Hematopoietic multipotent progenitor cell (in vitro differentiated cells): ENCODE measurements at regions not wholly inside any gene's neighbourhood (a gene's known extent, or its start where the extent isn't known, plus 50 kb on each side); places are given as distances from the start of the nearest gene placed in this dataset.
"Not testable (repeated sequence)": the region's sequence is repeated elsewhere in the genome, so short reads cannot be mapped to it uniquely, and the experiment has no call there.

Source experiments
- DNase-seq, 3 donors: peaks; one replicate each; pipeline ENCODE4 v3.0.0-alpha.2; 2011 to 2015; ENCODE audit warnings: low read depth in 2 of 3, low spot score in 2 of 3

DNA sequence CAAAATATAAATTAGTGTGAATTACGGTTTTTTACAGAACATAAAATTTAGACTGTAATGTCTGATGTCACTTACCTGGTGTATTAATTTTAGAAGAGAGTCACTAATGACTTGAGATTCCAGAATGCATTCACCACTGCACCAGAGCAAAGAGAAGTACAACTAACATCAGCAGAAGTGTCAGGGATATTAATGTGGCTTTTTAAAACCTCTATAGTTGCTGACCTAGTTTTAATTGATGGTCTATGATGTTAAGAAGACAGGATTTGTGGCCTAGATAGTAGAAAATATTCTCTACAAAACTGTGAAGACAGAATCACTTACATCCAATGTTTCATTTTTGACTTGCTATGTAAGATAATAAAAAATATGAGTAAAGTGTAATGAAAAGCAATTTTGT lies 1181.6 kb downstream of the RAPGEF2 start:
- no peak for DNase-seq

DNA sequence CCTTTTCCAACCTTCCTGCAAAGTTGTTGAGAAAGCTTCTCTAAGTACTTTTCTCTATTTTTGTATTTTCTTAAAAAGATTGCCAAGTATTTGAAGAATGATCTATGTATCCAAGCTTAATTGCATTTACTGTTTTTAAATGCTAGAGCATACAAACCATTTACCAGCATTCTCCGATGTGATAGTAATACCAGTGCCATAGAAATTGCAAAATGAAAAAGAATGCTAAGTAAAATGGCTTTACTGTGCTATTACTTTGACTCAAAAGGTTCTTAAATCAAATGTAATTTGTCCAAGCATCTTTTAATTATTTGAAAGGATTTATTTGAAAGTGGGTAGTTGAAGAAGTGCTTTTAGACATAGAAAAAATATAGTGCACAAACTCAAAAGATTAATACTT lies 1183.2 kb downstream of the RAPGEF2 start:
- no peak for DNase-seq

DNA sequence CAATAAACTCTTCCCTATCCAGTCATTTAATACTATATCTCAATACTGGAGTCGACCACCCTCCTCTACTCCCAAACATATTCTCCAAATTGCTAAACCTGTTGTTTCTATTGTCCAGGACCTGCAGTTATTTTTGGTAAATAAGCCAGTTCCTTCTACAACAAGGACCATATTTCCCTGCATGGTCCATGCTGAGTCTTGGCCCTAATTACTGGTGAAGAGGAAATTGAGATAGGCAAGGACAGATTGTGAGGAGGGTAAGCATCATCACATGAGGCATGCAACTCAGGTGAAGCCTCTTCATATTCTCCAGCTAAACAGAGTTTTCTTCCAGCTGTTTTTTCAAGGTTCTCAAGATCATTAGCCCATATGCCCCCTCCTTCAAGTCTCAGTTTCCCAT lies 1193.6 kb downstream of the RAPGEF2 start:
- DNase-seq, result no peak

DNA sequence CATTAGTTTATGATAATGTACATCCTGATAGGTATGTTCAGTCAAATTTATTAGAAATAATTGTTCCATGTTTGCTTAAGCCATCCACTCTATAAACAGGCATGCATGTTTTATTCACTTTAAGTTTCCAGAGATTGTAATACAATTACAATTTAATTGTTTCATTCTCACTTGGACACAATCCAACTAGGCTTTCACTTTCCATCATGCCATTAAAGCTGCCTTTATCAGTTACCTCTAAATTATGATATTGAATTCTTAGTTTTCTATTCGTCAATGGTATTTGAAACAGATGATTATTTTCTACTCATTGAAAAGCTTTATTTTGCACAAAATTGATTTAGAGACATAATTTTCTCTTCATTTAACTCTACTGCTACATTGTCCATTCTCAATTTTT lies 1196.3 kb downstream of the RAPGEF2 start:
- DNase-seq, result no peak

DNA sequence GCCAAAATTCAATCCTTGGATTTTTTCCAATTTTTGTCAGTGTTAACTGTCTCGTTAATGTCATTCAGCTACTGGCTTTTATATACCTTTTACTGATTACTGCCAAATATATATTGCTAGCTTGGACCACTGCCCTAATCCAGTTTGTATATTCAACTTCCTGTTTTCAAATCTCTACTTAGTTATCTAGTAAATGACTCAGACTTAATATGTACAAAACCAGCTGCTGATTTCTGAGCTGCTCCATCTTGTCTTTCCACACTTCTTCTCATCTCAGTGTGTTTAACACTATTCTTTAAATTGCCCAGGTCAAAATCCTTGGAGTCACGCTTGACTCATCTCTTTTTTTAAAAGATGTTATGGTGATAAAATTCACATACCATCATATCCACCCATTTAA lies 1196.7 kb downstream of the RAPGEF2 start:
- no peak for DNase-seq

DNA sequence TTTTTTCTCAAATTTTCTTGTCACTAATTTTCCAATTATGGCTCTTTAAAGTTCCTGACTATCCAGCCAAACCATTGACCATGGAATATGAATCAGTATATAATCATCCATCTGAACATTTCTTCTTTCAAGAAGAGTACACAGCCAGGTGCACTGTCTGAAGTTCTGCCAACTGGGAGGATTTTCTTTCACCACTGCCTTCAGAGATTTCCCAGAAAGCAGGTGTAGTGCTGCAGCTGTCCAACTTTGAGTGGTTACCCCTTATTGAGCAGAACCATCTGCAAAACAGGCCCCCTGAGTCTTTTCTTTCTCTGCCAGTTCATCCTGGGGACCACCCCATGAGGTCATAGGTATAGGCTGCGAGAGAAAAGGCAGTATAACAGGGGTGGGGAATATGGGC lies 1213.2 kb downstream of the RAPGEF2 start:
- DNase-seq, result no peak

DNA sequence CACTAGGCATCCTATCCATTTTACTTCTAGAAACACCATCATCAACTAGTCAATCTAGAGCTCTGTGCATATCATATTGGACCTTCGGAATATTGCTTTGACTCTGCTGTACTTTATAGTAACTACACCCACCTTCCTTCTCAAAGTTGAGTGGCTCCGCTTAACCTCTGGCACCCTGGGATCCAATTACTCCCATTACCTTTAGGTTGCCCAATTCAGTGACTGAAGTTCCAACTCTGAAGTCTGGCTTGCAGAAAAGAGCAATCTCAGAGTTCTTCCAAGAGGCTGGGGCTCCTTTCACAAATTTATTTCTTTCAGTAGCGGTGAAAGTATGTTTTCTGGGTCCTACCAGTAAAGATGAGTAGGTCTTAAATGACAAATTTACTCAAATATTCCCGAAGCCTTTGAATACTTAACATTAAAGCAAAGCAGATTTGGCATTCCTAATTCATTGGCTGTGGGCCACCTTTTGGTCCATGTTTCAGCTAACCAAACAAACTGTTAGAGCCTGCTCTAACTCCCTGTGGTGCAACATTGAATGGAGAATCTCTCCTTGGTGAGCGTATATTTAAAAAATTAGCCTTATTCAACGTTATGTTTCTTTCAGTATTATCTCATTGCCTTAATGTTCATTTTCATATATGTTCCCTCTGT lies 1215.8 kb downstream of the RAPGEF2 start:
- no peak for DNase-seq

DNA sequence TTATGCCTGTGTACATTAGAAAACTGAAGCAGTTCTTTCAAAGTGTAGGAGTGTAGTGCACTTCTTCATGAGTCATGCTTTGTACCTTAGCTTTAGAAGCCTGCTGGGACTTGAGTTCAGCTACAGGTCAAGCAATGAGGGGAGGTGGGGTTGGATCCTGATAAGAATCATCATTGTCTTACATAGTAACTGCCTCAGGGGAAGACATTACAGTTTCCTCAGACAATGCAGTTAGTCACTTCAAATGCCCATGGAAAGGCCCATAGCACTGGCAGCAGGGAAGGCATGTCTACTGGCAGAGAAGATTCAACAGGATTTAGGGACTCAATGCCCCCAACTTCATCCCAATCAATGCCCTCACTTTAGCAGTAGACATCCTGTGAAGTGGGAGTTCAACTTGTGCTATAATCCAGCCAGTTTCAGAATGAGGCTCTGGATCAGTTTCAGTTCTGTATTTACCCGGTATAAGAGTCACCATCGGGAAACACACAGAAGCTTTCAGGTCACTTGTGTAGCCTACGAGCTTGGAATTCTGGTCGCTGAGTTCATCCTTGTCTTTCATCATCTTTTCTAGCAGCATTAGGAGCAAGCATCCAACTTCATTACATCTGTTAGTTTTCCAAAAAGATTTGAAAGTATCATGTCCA lies 1216.5 kb downstream of the RAPGEF2 start:
- no peak for DNase-seq

DNA sequence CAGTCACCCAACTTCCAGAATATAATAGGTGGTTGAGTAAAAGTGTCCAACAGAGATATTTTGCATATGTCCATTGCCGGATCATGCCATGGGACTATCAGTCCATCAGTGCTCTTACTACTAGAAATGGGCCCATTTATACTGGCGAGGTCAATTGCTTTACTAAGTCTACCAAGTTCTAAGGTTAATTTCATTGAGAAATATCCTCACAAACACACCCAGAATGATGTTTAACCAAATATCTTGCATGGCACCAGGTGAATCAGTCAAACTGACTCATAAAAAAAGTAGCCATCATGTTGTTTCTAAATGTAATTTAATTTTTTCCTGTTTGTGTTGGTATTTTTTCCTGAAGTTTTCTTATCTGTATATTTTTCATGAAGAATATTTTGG lies 1217.0 kb downstream of the RAPGEF2 start:
- DNase-seq, result no peak

DNA sequence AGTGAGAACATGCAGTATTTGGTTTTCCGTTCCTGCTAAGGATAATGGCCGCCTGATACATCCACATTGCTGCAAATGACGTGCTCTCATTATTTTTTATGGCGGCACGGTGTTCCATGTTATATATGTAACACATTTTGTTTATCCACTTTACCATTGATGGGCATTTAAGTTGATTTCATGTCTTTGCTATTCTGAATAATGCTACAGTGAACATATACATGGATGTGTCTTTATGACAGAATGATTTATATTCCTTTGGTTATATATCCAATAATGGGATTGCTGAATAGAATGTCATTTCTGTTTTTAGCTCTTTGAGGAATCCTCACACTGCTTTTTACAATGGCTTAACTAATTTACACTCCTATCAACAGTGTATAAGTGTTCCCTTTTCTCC lies 1223.2 kb downstream of the RAPGEF2 start:
- DNase-seq, result no peak

DNA sequence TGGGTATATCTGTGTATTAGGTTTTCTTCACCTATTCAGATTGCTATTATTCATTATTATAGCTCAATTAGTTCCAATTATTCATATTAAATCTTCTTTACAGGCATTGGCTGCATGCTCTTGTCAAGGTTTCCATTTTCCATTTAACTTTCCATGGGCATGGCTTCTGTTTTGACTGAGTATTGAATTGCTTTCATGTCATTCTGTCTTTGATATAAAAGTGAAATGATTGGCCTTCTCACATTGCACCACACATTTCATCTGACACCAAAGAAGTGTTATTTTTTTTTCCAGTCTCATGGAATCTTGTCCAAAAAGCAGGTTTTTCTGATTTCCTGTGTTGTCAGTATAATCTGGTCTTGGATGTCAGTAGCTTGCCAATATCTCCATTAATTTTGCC lies 1244.3 kb downstream of the RAPGEF2 start:
- DNase-seq, result no peak

DNA sequence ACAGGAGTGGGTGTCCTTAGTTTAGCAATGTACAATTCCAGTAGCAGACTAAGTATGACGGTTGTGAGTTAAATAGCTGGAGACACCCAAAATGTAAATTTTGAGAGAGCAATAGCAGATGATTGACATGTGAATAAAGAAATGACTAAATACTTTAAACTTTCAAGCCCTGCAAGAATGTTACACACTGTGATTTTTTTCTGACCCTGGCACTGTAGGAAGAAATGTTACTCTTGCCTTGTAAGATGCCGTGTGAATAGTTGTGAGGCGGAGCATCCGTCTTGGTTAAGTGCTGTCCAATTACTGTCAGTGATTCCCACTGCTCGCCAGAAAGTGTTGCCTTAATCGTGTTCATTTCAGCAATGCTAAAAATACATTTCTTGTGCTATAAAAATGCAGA lies 1248.1 kb downstream of the RAPGEF2 start:
- no peak for DNase-seq

DNA sequence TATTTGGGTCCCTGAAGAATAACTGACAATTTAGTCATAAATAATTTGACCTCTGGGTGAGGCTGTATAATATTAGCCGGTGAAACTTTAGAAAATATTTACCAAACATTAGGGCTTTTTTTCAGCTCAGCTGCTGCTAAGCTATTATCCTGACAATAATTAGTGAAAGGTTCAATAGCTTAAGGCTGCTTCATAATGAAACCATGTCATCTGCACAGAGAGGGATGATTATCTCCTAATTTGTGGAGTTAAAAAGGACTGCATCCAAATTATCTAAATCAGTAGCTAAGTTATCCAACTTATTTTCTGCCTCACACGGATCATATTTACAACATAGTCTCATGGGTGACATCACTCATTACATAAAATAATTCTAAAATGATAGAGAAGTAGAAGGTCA lies 1249.8 kb downstream of the RAPGEF2 start:
- DNase-seq, result no peak

DNA sequence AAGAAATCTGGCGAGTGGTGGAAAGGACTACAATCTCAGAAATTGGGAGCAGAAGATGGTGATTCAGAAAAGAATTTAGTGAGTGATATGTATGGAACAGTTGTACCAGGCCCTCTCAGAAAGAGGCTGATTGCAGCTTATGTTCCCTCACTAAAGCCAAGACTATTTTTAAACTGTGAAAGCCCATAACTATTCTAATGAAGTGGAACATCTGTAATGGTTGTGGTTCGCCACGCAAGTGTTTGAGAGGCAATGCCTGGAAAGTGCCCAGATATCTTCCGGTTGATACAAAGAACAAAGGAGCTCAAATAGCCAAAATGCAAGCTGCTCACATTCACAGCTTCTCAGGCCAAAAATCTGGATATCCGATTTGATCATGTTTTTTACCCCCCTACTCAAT lies 1250.7 kb downstream of the RAPGEF2 start:
- no peak for DNase-seq

DNA sequence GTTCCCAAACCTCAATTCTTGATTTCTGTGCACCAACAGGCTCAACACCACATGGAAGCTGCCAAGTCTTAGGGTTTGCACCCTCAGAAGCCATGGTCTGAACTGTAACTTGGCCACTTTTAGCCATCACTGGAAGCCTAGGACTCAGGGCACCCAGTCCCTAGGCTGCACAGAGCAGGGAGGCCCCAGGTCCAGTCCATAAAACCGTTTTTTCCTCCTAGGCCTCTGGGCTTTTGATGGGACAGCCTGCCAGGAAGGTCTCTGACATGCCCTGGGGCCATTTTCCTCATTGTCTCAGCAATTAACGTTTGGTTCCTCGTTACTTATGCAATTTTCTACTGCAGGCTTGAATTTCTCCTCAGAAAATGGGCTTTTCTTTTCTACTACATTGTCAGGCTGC lies 1259.6 kb downstream of the RAPGEF2 start:
- DNase-seq, result no peak

DNA sequence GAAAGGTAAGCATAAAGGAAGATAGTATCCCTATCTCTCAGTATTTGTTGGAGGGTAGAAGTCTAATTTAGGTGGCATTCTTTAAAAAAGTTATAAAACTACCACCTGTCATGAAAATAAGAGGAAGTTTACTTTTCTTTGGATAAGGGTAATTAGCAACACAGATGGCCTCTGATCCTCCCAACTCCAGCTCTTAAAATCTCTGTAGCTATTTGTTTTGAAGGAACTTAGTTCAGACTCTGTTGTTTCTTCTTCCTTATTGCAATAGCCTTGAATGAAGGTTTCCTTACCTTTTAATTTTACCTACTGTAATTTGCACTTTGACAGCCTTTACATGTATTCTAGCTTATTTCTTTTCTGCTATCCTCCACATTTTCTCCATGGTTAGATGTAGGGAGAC lies 1261.3 kb downstream of the RAPGEF2 start:
- DNase-seq, result no peak

DNA sequence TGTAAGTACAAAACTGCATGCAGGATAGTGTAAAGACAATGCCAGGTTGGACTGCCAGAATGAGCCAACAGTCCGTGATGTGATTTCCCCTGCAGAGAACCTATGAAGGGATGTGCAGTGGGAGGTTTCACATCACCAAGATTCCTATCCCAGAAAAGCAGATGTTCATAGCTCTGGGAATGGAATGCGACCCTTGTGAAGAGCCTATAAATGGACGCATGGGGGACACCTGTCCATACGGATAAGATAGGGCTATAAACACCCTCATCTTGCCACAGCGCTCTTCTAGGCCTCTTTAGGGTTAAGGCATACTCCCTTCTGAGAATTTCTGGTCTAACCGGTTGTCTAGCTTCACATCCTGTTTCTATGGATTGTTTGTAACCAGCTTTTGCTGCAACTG lies 1261.8 kb downstream of the RAPGEF2 start:
- not testable (repeated sequence) for DNase-seq

DNA sequence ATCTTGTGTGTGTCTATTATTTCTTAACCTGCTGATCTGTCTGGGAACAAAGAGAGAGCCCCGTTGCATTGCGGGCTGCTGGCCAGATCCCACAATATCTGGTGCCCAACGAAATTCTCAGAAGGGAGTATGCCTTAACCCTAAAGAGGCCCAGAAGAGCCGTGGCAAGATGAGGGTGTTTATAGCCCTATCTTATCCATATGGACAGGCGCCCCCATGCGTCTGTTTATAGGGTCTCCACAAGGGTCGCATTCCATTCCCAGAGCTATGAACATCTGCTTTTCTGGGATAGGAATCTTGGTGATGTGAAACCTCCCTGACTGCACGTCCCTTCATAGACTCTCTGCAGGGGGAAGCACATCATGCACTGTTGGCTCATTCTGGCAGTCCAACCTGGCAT lies 1262.5 kb downstream of the RAPGEF2 start:
- DNase-seq, result not testable (repeated sequence)

DNA sequence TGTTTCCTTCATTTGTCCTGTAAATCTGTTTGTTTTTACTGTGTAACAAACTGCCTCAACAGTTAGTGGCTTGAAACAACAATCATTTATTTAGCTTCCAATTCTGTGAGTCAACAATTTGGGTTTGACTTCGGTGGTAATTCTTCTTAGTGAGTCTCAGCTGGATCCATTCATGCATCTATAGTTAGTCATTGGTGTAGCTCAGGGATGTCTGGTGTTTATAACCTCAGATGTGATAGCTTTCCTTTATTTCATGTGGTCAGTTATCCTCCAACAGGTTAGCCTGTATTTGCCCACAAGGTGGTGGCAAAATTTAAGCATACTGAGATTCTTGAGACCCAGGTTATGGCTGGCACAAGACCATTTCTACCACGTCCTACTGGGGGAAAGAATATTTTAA lies 1267.2 kb downstream of the RAPGEF2 start:
- DNase-seq, result no peak

DNA sequence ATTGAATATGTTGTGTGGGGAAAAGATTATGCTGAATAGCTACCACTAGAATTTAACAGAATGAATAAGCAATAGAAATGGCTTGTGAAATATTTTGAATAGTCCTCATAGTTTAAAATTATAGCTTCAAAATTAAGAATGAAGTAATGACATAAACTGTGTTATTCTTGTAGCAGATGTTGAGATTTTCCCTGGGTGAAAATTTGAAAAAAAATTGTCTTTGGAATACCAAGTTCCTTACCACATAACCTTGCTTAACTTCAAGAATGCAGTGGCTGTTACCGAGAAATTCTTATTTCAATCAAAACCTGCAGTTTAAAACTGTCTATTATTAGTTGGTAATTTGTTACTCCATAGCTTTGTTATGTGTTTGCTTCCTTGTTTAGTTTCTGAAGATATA lies 1268.6 kb downstream of the RAPGEF2 start:
- DNase-seq, result no peak

DNA sequence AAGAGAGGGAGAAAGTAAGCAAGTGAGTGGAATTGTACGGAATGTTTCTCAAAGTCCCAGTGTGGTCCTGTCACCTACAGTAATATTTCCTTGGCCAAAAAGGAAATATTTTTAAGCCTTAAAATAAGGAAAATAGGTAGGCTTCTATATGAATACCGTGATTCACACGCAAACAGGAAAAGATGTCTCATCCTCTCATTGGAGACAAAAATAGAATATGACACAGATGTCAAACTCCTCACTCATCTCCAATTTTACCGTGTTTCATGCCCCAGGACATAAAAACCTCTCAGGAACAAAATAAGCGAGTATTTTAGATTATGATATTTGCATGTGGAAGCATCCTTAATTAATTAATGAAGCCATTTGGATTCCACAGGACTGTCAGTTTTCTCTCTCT lies 1269.5 kb downstream of the RAPGEF2 start:
- no peak for DNase-seq

DNA sequence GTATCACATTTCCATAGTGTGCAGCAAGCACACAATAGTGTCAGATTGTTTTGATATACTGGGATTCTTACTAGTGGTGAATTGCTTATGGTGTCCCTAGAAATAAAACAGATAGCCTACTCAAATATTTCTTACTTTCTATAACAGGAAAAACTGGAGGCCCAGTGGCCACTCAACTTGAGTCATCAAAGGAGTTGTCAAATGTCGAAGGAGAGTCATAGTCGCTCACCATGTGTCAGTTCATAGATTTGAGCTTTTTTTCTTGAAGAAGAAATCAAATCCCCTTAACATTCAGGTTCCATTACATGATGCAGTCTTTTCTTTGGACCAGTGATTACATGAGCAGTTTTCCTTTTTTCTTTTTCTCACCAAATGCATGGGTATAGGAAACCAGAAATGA lies 1271.0 kb downstream of the RAPGEF2 start:
- no peak for DNase-seq
